ENCODE measurements at regions not wholly inside any gene's neighbourhood (a gene's known extent, or its start where the extent isn't known, plus 50 kb on each side); places are given as distances from the start of the nearest gene placed in this dataset.

- Histone ChIP-seq H4K20me1 (ENCODE audit: insufficient read depth, low read length) (no peaks in the 10 kb centered on the region), H3K9me1 (ENCODE audit: insufficient read depth, low read length) (no peaks in the 10 kb centered on the region), H3K36me3 (ENCODE audit: control insufficient read depth, insufficient read depth, low read length) (no peaks in the 10 kb centered on the region), H2BK20ac (ENCODE audit: low read depth, low read length) (no peak overlapping the region), H2BK5ac (ENCODE audit: low read depth, low read length, poor library complexity, severe bottlenecking) (no peak overlapping the region), H3K4me3 (ENCODE audit: insufficient read depth, low read depth, low read length) (no peak overlapping the region), H3K56ac (ENCODE audit: extremely low read depth, insufficient read depth, low read length) (no peak overlapping the region), H4K5ac (ENCODE audit: low read depth, low read length) (no peak overlapping the region), H3K9me3 (ENCODE audit: control insufficient read depth, insufficient read depth, low read length) (no peaks in the 10 kb centered on the region), H3K4me1 (ENCODE audit: control insufficient read depth, insufficient read depth, low read length) (no peaks in the 10 kb centered on the region), H4K91ac (ENCODE audit: insufficient read depth, low read depth, low read length) (no peak overlapping the region), H3K14ac (replicated peaks; ENCODE audit: low read depth, low read length) (no peak overlapping the region), H3K79me1 (ENCODE audit: low read depth in 1 of 2, low read length in 2 of 2) (no peaks in the 10 kb centered on the region), H2AFZ (replicated peaks; ENCODE audit: low read length, poor library complexity) (no peak overlapping the region), H3K27me3 (ENCODE audit: control insufficient read depth, insufficient read depth, low read length) (no peaks in the 10 kb centered on the region), H3K4ac (ENCODE audit: low read depth, low read length) (no peak overlapping the region), H3K9ac (ENCODE audit: low read depth, low read length) (no peak overlapping the region), H2AK9ac (replicated peaks; ENCODE audit: low read depth, low read length, poor library complexity) (no peak overlapping the region), H2AK5ac (ENCODE audit: low read depth, low read length) (no peak overlapping the region), H4K8ac (ENCODE audit: low read depth in 2 of 2, low read length in 2 of 2) (no peak overlapping the region), H3K4me2 (ENCODE audit: low read depth, low read length) (no peak overlapping the region), H3K27ac (ENCODE audit: insufficient read depth, low read length) (no peak overlapping the region), H2BK120ac (ENCODE audit: low read depth, low read length) (no peak overlapping the region), H2BK15ac (ENCODE audit: low read depth, low read length) (no peak overlapping the region), H3K23ac (ENCODE audit: low read depth, low read length) (no peak overlapping the region), H3K18ac (ENCODE audit: low read depth, low read length) (no peak overlapping the region)
- ATAC-seq (ENCODE audit: low read depth) = no peak
- ChIA-PET POLR2A (ENCODE audit: unreplicated experiment) (no interaction called here), CTCF (interaction anchor here (0.6 kb wide), 1 partner anchor 413 kb away, joined by 3 read pairs; no protein-coding TSS in a partner anchor)
- BruUV-seq (replicated peaks) = no TSS peak
- no CpG with 5 or more reads among the region's 5 CpGs for WGBS, 2 experiments (ENCODE audit: extremely low coverage in 2 of 2, insufficient read length in 1 of 2)
- in situ Hi-C loops (cut with MboI; ENCODE audit: low sequenced_read_pairs) (no loop called here), dilution Hi-C loops (cut with HindIII; ENCODE audit: low sequenced_read_pairs, unreplicated experiment) (no loop called here), intact Hi-C loops (cut with micrococcal nuclease) (no loop called here)
- TF ChIP-seq MXI1 (IDR thresholded peaks at IDR 0.05; ENCODE audit: borderline replicate concordance, low read depth, low read length) = no peak
- no peak for TF ChIP-seq SMC3 (IDR thresholded peaks at IDR 0.05; ENCODE audit: low read depth, low read length)
- TF ChIP-seq CEBPB (IDR thresholded peaks at IDR 0.05; ENCODE audit: low read depth, low read length) = no peak
- no peak for TF ChIP-seq NFE2L2 (IDR thresholded peaks at IDR 0.05; ENCODE audit: low read depth, low read length)
- TF ChIP-seq FOS (IDR thresholded peaks at IDR 0.05; ENCODE audit: low read depth, low read length) = no peak
- TF ChIP-seq, protein P1, sequence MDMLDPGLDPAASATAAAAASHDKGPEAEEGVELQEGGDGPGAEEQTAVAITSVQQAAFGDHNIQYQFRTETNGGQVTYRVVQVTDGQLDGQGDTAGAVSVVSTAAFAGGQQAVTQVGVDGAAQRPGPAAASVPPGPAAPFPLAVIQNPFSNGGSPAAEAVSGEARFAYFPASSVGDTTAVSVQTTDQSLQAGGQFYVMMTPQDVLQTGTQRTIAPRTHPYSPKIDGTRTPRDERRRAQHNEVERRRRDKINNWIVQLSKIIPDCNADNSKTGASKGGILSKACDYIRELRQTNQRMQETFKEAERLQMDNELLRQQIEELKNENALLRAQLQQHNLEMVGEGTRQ (IDR thresholded peaks at IDR 0.05; ENCODE audit: low read depth, low read length) = no peak
- no peak for TF ChIP-seq RFX5 (IDR thresholded peaks at IDR 0.05; ENCODE audit: low read depth, low read length)
- TF ChIP-seq POLR2A (IDR thresholded peaks at IDR 0.05; ENCODE audit: low read depth, low read length) = no peak
- DNase-seq = no peak
These were observed 279.0 kb downstream of the GRIN2B start for GRCh38 chr12:13702381-13702780.

Measured in IMR-90 (cell line).